NCI-H2029 treated with DMSO at 0.1 percent for 48 hours (cell line): ENCODE measurements at regions not wholly inside any gene's neighbourhood (a gene's known extent, or its start where the extent isn't known, plus 50 kb on each side); places are given as distances from the start of the nearest gene placed in this dataset.

Experiments used
- DNase-seq: peaks from one replicate; lab custom pipeline; 2025; lab: John Stamatoyannopoulos, UW

GRCh38 chr12:66964629-66965028 is 285.8 kb upstream of the GRIP1 start:
- DNase-seq, result no peak

- DNase-seq, result no peak
Observed at GRCh38 chr12:66965621-66966020, 286.7 kb upstream of the GRIP1 start.

- DNase-seq, result no peak
Observed at GRCh38 chr12:66971816-66972215, 292.9 kb upstream of the GRIP1 start.

- DNase-seq, result no peak
Observed at GRCh38 chr12:66976526-66976925, 292.6 kb upstream of the CAND1 start.

GRCh38 chr12:66978802-66979201 is 290.4 kb upstream of the CAND1 start:
- no peak for DNase-seq

GRCh38 chr12:66979251-66979650 is 289.9 kb upstream of the CAND1 start:
- no peak for DNase-seq

GRCh38 chr12:66984077-66984476 is 285.1 kb upstream of the CAND1 start:
- DNase-seq, result no peak

- DNase-seq, result no peak
Observed at GRCh38 chr12:66984962-66985361, 284.2 kb upstream of the CAND1 start.

- DNase-seq, result no peak
Observed at GRCh38 chr12:66999141-66999540, 270.0 kb upstream of the CAND1 start.

- no peak for DNase-seq
Observed at GRCh38 chr12:67001251-67001650, 267.9 kb upstream of the CAND1 start.

GRCh38 chr12:67002720-67003119 is 266.4 kb upstream of the CAND1 start:
- peak; percentile 75 for DNase-seq

GRCh38 chr12:67006610-67007009 is 262.5 kb upstream of the CAND1 start:
- no peak for DNase-seq

GRCh38 chr12:67014642-67015041 is 254.5 kb upstream of the CAND1 start:
- DNase-seq, result no peak

GRCh38 chr12:67018105-67018504 is 251.1 kb upstream of the CAND1 start:
- no peak for DNase-seq

GRCh38 chr12:67019070-67019469 is 250.1 kb upstream of the CAND1 start:
- peak; percentile 48 for DNase-seq

- peak; percentile 56 for DNase-seq
Observed at GRCh38 chr12:67025543-67026114, 243.5 kb upstream of the CAND1 start.

- DNase-seq, result peak; percentile 36
Observed at GRCh38 chr12:67026487-67027246, 242.5 kb upstream of the CAND1 start.

GRCh38 chr12:67028529-67028928 is 240.6 kb upstream of the CAND1 start:
- DNase-seq, result no peak

GRCh38 chr12:67034110-67034879 is 234.9 kb upstream of the CAND1 start:
- DNase-seq, result peak; percentile 43

- no peak for DNase-seq
Observed at GRCh38 chr12:67035121-67035520, 234.0 kb upstream of the CAND1 start.

GRCh38 chr12:67038486-67038885 is 230.7 kb upstream of the CAND1 start:
- no peak for DNase-seq

GRCh38 chr12:67039995-67040860 is 228.9 kb upstream of the CAND1 start:
- DNase-seq, result no peak
